ENCODE measurements at regions not wholly inside any gene's neighbourhood (a gene's known extent, or its start where the extent isn't known, plus 50 kb on each side); places are given as distances from the start of the nearest gene placed in this dataset.

DNA sequence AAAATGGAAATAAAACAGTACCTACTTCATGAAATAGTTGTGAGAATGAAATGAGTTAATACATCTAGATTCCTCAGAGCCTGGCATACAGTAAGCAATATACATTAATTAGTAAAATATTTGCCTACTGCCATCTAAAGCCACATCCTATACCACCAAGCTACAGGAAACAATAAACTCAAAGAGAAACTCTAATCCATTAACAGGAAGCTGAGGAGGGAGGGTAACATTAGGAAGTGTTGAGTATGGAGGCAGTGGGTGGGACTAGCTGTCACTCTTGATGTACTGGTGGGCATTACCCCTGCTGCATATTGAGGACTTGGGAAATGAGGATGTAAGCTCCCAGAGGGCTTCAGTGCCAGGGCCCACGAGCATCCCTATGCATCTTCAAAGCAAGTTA lies 396.5 kb downstream of the TNS1 start:
- no peak for ATAC-seq (ENCODE audit: insufficient read depth, low FRiP score)
- no peak overlapping the region for H3K4me3 ChIP-seq
- 39 to 51% methylated on average over 1 of the region's 1 CpG for WGBS, 2 donors
- no peak overlapping the region for H3K27ac ChIP-seq (ENCODE audit: low read depth in 1 of 2, low read length in 1 of 2)
- no peak for DNase-seq
- H3K27me3 ChIP-seq (ENCODE audit: control insufficient read depth in 3 of 3, insufficient read depth in 3 of 3, low read length in 2 of 3): no peaks in the 10 kb centered on the region
- H3K36me3 ChIP-seq (ENCODE audit: control insufficient read depth in 4 of 4, insufficient read depth in 4 of 4, low read length in 4 of 4): no peaks in the 10 kb centered on the region
- TF ChIP-seq, protein P1, sequence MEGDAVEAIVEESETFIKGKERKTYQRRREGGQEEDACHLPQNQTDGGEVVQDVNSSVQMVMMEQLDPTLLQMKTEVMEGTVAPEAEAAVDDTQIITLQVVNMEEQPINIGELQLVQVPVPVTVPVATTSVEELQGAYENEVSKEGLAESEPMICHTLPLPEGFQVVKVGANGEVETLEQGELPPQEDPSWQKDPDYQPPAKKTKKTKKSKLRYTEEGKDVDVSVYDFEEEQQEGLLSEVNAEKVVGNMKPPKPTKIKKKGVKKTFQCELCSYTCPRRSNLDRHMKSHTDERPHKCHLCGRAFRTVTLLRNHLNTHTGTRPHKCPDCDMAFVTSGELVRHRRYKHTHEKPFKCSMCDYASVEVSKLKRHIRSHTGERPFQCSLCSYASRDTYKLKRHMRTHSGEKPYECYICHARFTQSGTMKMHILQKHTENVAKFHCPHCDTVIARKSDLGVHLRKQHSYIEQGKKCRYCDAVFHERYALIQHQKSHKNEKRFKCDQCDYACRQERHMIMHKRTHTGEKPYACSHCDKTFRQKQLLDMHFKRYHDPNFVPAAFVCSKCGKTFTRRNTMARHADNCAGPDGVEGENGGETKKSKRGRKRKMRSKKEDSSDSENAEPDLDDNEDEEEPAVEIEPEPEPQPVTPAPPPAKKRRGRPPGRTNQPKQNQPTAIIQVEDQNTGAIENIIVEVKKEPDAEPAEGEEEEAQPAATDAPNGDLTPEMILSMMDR (IDR thresholded peaks at IDR 0.05; ENCODE audit: control extremely low read depth, extremely low read depth): no peak
- H3K4me1 ChIP-seq (ENCODE audit: control insufficient read depth in 5 of 5, insufficient read depth in 5 of 5, low read length in 5 of 5): peaks cover 3 to 23% (median 8%) of the 10 kb centered on the region in 5 donors
- H3K9me3 ChIP-seq (ENCODE audit: control insufficient read depth in 4 of 4, insufficient read depth in 3 of 4, low read length in 3 of 4): no peaks in the 10 kb centered on the region
- H3K9ac ChIP-seq (ENCODE audit: insufficient read depth in 1 of 2, low read length in 2 of 2): no peak overlapping the region

DNA sequence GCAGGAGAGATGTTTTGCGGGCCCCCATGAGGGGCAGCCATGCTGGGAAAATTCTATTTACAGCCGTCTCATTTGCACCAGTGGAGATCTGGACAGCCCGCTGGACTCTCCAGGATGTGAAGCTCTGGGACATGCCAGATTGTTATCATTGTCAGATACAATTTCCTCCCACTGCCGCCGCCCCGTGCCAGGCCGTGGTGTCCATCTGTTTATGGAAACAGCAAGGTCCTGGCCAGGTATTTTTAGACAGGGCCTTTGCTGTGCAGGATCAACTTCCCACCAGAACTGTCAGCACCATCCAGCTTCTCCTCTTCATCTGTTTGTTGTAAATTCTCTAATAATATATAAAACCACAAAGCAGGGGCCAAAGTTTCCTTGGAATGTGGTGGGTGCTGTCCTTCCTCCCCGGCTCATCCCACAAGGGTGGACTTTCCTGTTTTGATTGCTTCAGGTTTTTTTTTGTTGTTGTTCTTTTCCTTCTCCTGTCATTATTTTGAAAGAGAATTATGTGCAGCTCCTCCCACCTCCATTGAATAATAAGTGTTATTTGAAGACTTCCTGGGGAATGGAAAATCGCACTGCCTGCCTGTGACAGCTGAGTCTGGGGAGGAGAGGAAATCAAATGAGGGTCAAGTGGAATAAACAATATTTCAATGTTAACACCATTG lies 398.1 kb downstream of the TNS1 start:
- ATAC-seq (ENCODE audit: insufficient read depth, low FRiP score) (no peak), DNase-seq (no peak)
- no peaks in the 10 kb centered on the region for H3K9me3 ChIP-seq (ENCODE audit: control insufficient read depth in 4 of 4, insufficient read depth in 3 of 4, low read length in 3 of 4)
- H3K36me3 ChIP-seq (ENCODE audit: control insufficient read depth in 4 of 4, insufficient read depth in 4 of 4, low read length in 4 of 4): no peaks in the 10 kb centered on the region
- 57 to 65% methylated on average over 9 of the region's 9 CpGs for WGBS, 2 donors
- peaks cover 3 to 11% (median 8%) of the 10 kb centered on the region in 5 donors for H3K4me1 ChIP-seq (ENCODE audit: control insufficient read depth in 5 of 5, insufficient read depth in 5 of 5, low read length in 5 of 5)
- H3K27ac ChIP-seq (ENCODE audit: low read depth in 1 of 2, low read length in 1 of 2): no peak overlapping the region
- H3K27me3 ChIP-seq (ENCODE audit: control insufficient read depth in 3 of 3, insufficient read depth in 3 of 3, low read length in 2 of 3): no peaks in the 10 kb centered on the region
- TF ChIP-seq, protein P1 (IDR thresholded peaks at IDR 0.05; ENCODE audit: control extremely low read depth, extremely low read depth): no peak
- H3K4me3 ChIP-seq: no peak overlapping the region
- no peak overlapping the region for H3K9ac ChIP-seq (ENCODE audit: insufficient read depth in 1 of 2, low read length in 2 of 2)

DNA sequence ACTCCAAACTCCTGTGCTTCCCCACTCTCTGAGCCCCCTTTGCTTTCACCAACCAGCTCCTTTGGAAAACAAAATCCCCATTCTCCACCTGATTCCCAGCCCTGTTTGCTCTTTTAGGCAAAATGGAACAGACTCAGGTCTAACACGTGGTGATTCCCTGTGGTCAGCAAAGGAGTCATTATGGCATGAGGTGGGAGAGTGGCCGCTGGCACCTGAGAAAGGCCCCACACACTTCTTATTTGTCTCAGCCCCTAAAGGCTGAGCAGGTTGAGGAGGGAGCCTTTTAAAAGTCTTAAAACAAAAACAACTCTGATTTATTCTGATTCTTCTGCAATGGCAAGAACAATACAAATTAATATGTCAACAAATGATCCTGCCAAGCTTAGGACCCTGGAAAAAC lies 401.2 kb downstream of the TNS1 start:
- Histone ChIP-seq H3K27me3 (ENCODE audit: control insufficient read depth in 3 of 3, insufficient read depth in 3 of 3, low read length in 2 of 3) (no peaks in the 10 kb centered on the region), H3K36me3 (ENCODE audit: control insufficient read depth in 4 of 4, insufficient read depth in 4 of 4, low read length in 4 of 4) (no peaks in the 10 kb centered on the region), H3K9ac (ENCODE audit: insufficient read depth in 1 of 2, low read length in 2 of 2) (no peak overlapping the region), H3K4me1 (ENCODE audit: control insufficient read depth in 5 of 5, insufficient read depth in 5 of 5, low read length in 5 of 5) (peaks cover 3 to 12% (median 8%) of the 10 kb centered on the region in 5 donors), H3K27ac (ENCODE audit: low read depth in 1 of 2, low read length in 1 of 2) (no peak overlapping the region), H3K9me3 (ENCODE audit: control insufficient read depth in 4 of 4, insufficient read depth in 3 of 4, low read length in 3 of 4) (peaks cover 0 to 2% (median 0%) of the 10 kb centered on the region in 4 donors), H3K4me3 (no peak overlapping the region)
- TF ChIP-seq, protein P1 (IDR thresholded peaks at IDR 0.05; ENCODE audit: control extremely low read depth, extremely low read depth): no peak
- ATAC-seq (ENCODE audit: insufficient read depth, low FRiP score) (no peak), DNase-seq (no peak)
- WGBS, 2 donors: 75 to 77% methylated on average over 2 of the region's 2 CpGs

DNA sequence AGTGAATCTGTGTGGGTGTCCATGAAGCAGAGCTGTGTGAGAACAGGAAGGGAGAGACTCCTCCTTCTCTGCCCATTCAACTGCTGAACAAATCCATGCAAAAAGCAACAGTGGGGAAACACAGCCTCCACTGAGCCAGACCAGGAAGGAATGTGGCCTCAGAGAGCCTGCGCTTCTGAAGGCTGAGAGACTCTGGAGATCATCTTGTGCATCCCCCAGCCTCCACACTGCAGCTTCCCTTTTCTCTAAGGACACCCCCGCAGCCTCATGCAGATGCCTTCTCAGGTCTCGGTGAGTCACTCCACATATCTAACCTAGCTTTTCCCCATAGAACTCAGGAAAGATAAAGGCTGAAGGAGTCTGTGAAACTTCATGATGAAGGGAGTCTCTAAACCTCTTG lies 402.9 kb downstream of the TNS1 start:
- DNase-seq (no peak), ATAC-seq (ENCODE audit: insufficient read depth, low FRiP score) (no peak)
- 96 to 100% methylated on average over 3 of the region's 3 CpGs for WGBS, 2 donors
- TF ChIP-seq, protein P1 (IDR thresholded peaks at IDR 0.05; ENCODE audit: control extremely low read depth, extremely low read depth): no peak
- H3K9ac ChIP-seq (ENCODE audit: insufficient read depth in 1 of 2, low read length in 2 of 2): no peak overlapping the region
- peaks cover 0 to 9% (median 7%) of the 10 kb centered on the region in 5 donors for H3K4me1 ChIP-seq (ENCODE audit: control insufficient read depth in 5 of 5, insufficient read depth in 5 of 5, low read length in 5 of 5)
- no peaks in the 10 kb centered on the region for H3K36me3 ChIP-seq (ENCODE audit: control insufficient read depth in 4 of 4, insufficient read depth in 4 of 4, low read length in 4 of 4)
- H3K9me3 ChIP-seq (ENCODE audit: control insufficient read depth in 4 of 4, insufficient read depth in 3 of 4, low read length in 3 of 4): peaks cover 0 to 2% (median 0%) of the 10 kb centered on the region in 4 donors
- H3K4me3 ChIP-seq: no peak overlapping the region
- no peaks in the 10 kb centered on the region for H3K27me3 ChIP-seq (ENCODE audit: control insufficient read depth in 3 of 3, insufficient read depth in 3 of 3, low read length in 2 of 3)
- no peak overlapping the region for H3K27ac ChIP-seq (ENCODE audit: low read depth in 1 of 2, low read length in 1 of 2)
